H9 (cell line): ENCODE measurements at regions not wholly inside any gene's neighbourhood (a gene's known extent, or its start where the extent isn't known, plus 50 kb on each side); places are given as distances from the start of the nearest gene placed in this dataset.
A peak's percentile ranks its signal among the peaks of the same experiment; 100 is the strongest.

ENCODE experiments used
- DNase-seq: peaks from one replicate; pipeline ENCODE4 v3.0.0-alpha.2; 2017
- H2AFZ ChIP-seq: one replicate; pipeline ENCODE4 v1.6.1; 2013; ENCODE audit warnings: mild to moderate bottlenecking, low read length, control low read depth, moderate library complexity
- H2AK5ac ChIP-seq: 2 replicates; pipeline ENCODE4 v1.6.1; 2013; ENCODE audit warnings: low read length, control low read depth, mixed read lengths; ENCODE audit not compliant: insufficient read length
- H2BK120ac ChIP-seq: one replicate; pipeline ENCODE4 v1.6.1; 2013; ENCODE audit warnings: low read depth, mild to moderate bottlenecking, low read length, control low read depth, inconsistent platforms; ENCODE audit not compliant: poor library complexity, severe bottlenecking
- H2BK12ac ChIP-seq: 2 replicates; pipeline ENCODE4 v1.6.1; 2013; ENCODE audit warnings: low read length, control low read depth, mixed read lengths, low read depth; ENCODE audit not compliant: insufficient read length
- H2BK15ac ChIP-seq: 2 replicates; pipeline ENCODE4 v1.6.1; 2013; ENCODE audit warnings: low read depth, low read length, control low read depth
- H2BK20ac ChIP-seq: one replicate; pipeline ENCODE4 v1.6.1; 2013; ENCODE audit warnings: low read depth, mild to moderate bottlenecking, low read length, control low read depth, inconsistent platforms; ENCODE audit not compliant: poor library complexity, severe bottlenecking
- H2BK5ac ChIP-seq: 2 replicates; pipeline ENCODE4 v1.6.1; 2013; ENCODE audit warnings: low read length, control low read depth, mixed read lengths; ENCODE audit not compliant: insufficient read length
- H3K14ac ChIP-seq: 2 replicates; pipeline ENCODE4 v1.6.1; 2013; ENCODE audit warnings: low read length, control low read depth; ENCODE audit not compliant: insufficient read depth
- H3K18ac ChIP-seq: 2 replicates; pipeline ENCODE4 v1.6.1; 2013; ENCODE audit warnings: low read depth, mild to moderate bottlenecking, mixed read lengths, low read length, control low read depth; ENCODE audit not compliant: insufficient read length
- H3K23ac ChIP-seq: 2 replicates; pipeline ENCODE4 v1.6.1; 2013; ENCODE audit warnings: low read length, control low read depth, mixed read lengths, low read depth; ENCODE audit not compliant: insufficient read length
- H3K23me2 ChIP-seq: 2 replicates; pipeline ENCODE4 v1.6.1; 2013; ENCODE audit warnings: low read depth, mild to moderate bottlenecking, mixed read lengths, low read length, control low read depth; ENCODE audit not compliant: insufficient read length, poor library complexity, severe bottlenecking
- H3K27ac ChIP-seq: 2 replicates; pipeline ENCODE4 v1.5.1; 2013; ENCODE audit warnings: low read length, control low read depth, mixed read lengths, low read depth; ENCODE audit not compliant: insufficient read length
- H3K27me3 ChIP-seq: 2 replicates; pipeline ENCODE4 v1.6.1; 2013; ENCODE audit warnings: low read length, control low read depth, inconsistent platforms; ENCODE audit not compliant: insufficient read depth
- H3K4ac ChIP-seq: 2 replicates; pipeline ENCODE4 v1.6.1; 2013; ENCODE audit warnings: low read depth, mild to moderate bottlenecking, control low read depth, inconsistent platforms, low read length, moderate library complexity
- H3K4me1 ChIP-seq: 2 replicates; pipeline ENCODE4 v1.6.1; 2013; ENCODE audit warnings: low read length, control low read depth, inconsistent platforms; ENCODE audit not compliant: insufficient read depth
- H3K4me2 ChIP-seq: 2 replicates; pipeline ENCODE4 v1.6.1; 2013; ENCODE audit warnings: low read length, control low read depth, mixed read lengths; ENCODE audit not compliant: insufficient read length, insufficient read depth
- H3K56ac ChIP-seq: 2 replicates; pipeline ENCODE4 v1.6.1; 2013; ENCODE audit warnings: low read depth, mild to moderate bottlenecking, mixed read lengths, low read length, control low read depth; ENCODE audit not compliant: insufficient read length
- H3K79me1 ChIP-seq: 2 replicates; pipeline ENCODE4 v1.6.1; 2013; ENCODE audit warnings: low read depth, mild to moderate bottlenecking, moderate library complexity, low read length, control low read depth, inconsistent platforms; ENCODE audit not compliant: insufficient read depth, poor library complexity, severe bottlenecking
- H3K79me2 ChIP-seq: 2 replicates; pipeline ENCODE4 v1.6.1; 2013; ENCODE audit warnings: low read length, control low read depth, inconsistent platforms; ENCODE audit not compliant: insufficient read depth
- H3K9ac ChIP-seq: 2 replicates; pipeline ENCODE4 v1.6.1; 2013; ENCODE audit warnings: low read length, control low read depth, mixed read lengths; ENCODE audit not compliant: insufficient read length; ENCODE audit errors: extremely low read depth
- H3K9me3 ChIP-seq: one replicate; pipeline ENCODE4 v1.6.1; 2013; ENCODE audit warnings: low read depth, low read length, inconsistent platforms; ENCODE audit not compliant: control insufficient read depth
- H3T11ph ChIP-seq: one replicate; pipeline ENCODE4 v1.6.1; 2013; ENCODE audit warnings: mild to moderate bottlenecking, low read length, control low read depth, inconsistent platforms
- H4K20me1 ChIP-seq: one replicate; pipeline ENCODE4 v1.6.1; 2013; ENCODE audit not compliant: control insufficient read depth, insufficient read length, insufficient read depth
- H4K5ac ChIP-seq: 2 replicates; pipeline ENCODE4 v1.6.1; 2013; ENCODE audit warnings: low read depth, mild to moderate bottlenecking, mixed read lengths, low read length, control low read depth; ENCODE audit not compliant: insufficient read length
- H4K8ac ChIP-seq: replicated peaks from 2 replicates; pipeline ENCODE4 v1.6.1; 2013; ENCODE audit warnings: low read length, control low read depth, mixed read lengths, low read depth; ENCODE audit not compliant: insufficient read length
- H4K91ac ChIP-seq: 2 replicates; pipeline ENCODE4 v1.6.1; 2013; ENCODE audit warnings: low read depth, mild to moderate bottlenecking, moderate library complexity, mixed read lengths, low read length, control low read depth; ENCODE audit not compliant: insufficient read length
- H3K27ac Mint-ChIP-seq, 3 experiments: 2 replicates in 2 of 3; 3 replicates in 1 of 3; pipeline ENCODE4 v1.8.0; 2020 to 2021; ENCODE audit warnings: mixed read lengths in 3 of 3, mild to moderate bottlenecking in 1 of 3, moderate library complexity in 1 of 3
- H3K27me3 Mint-ChIP-seq: 2 replicates; pipeline ENCODE4 v1.8.0; 2021; ENCODE audit warnings: low read depth, mild to moderate bottlenecking, moderate library complexity, mixed read lengths
- H3K36me3 Mint-ChIP-seq, 3 experiments: 2 replicates in 2 of 3; 3 replicates in 1 of 3; pipeline ENCODE4 v1.8.0; 2020 to 2021; ENCODE audit warnings: low read depth in 3 of 3, mixed read lengths in 3 of 3; ENCODE audit not compliant: insufficient read depth in 1 of 3
- H3K4me1 Mint-ChIP-seq, 2 experiments: 2 replicates each; pipeline ENCODE4 v1.8.0; 2020; ENCODE audit warnings: mixed read lengths in 2 of 2
- H3K4me3 Mint-ChIP-seq, 2 experiments: 2 replicates in 1 of 2; 3 replicates in 1 of 2; pipeline ENCODE4 v1.8.0; 2020 to 2021; ENCODE audit warnings: mild to moderate bottlenecking in 2 of 2, mixed read lengths in 2 of 2, moderate library complexity in 1 of 2
- H3K9me3 Mint-ChIP-seq, 2 experiments: 2 replicates in 1 of 2; 3 replicates in 1 of 2; pipeline ENCODE4 v1.8.0; 2020; ENCODE audit warnings: mild to moderate bottlenecking in 2 of 2, mixed read lengths in 2 of 2, moderate library complexity in 1 of 2
- CTCF ChIP-seq: fragments of 200-600 bp; sonication (generic); conservative IDR thresholded peaks from 3 replicates; pipeline ENCODE4 v1.8.0; 2021; ENCODE audit warnings: antibody characterized with exemption, mild to moderate bottlenecking
- WGBS: extraction: QIAGEN DNeasy Blood & Tissue Kit; methylation state at CpG from one replicate; pipeline ENCODE4 v1.1.7; 2013; ENCODE audit warnings: missing lambda C conversion rate, low lambda C conversion rate, mixed read lengths; ENCODE audit not compliant: insufficient read length; ENCODE audit errors: extremely low coverage; 5-methylcytosine and 5-hydroxymethylcytosine counted together

GRCh38 chr16:5917436-5918195 lies 820.0 kb upstream of the EEF2KMT start:
- H4K91ac ChIP-seq = no peak overlapping the region
- H3K27ac ChIP-seq = no peak overlapping the region
- H3K4me1 Mint-ChIP-seq = peaks cover 31 to 42% of the 10 kb centered on the region in 2 experiments
- H3K27ac Mint-ChIP-seq = peak overlapping the region in 1 of 3 experiments; percentile 68; a peak in 1 of 7 replicates
- H3T11ph ChIP-seq = no peak overlapping the region
- no peaks in the 10 kb centered on the region; the same call in 1 of the 2 replicates for H3K27me3 ChIP-seq
- H3K4ac ChIP-seq = no peak overlapping the region
- H3K79me1 ChIP-seq = no peaks in the 10 kb centered on the region
- no peak overlapping the region for H2BK20ac ChIP-seq
- no peak overlapping the region for H3K9ac ChIP-seq
- TF ChIP-seq CTCF = no peak
- peaks cover 9% of the 10 kb centered on the region; the same call in 1 of the 2 replicates for H3K4me1 ChIP-seq
- no peak overlapping the region for H2AFZ ChIP-seq
- no peak overlapping the region for H3K4me3 Mint-ChIP-seq
- H2BK5ac ChIP-seq = no peak overlapping the region
- H3K9me3 Mint-ChIP-seq = no peaks in the 10 kb centered on the region; a peak in 1 of 5 replicates
- no peak overlapping the region for H3K56ac ChIP-seq
- H3K23ac ChIP-seq = no peak overlapping the region
- H3K23me2 ChIP-seq = no peaks in the 10 kb centered on the region
- no peak overlapping the region for H4K5ac ChIP-seq
- no peaks in the 10 kb centered on the region for H4K20me1 ChIP-seq
- no peak overlapping the region for H4K8ac ChIP-seq
- no peak overlapping the region for H2BK12ac ChIP-seq
- H3K9me3 ChIP-seq = no peaks in the 10 kb centered on the region
- no peak overlapping the region for H2AK5ac ChIP-seq
- no peak overlapping the region for H3K14ac ChIP-seq
- H3K36me3 Mint-ChIP-seq = no peaks in the 10 kb centered on the region
- WGBS = no CpG with 5 or more reads among the region's 14 CpGs
- no peak overlapping the region for H2BK15ac ChIP-seq
- DNase-seq = no peak
- no peaks in the 10 kb centered on the region for H3K79me2 ChIP-seq
- H3K18ac ChIP-seq = no peak overlapping the region
- peaks cover 19% of the 10 kb centered on the region for H3K27me3 Mint-ChIP-seq
- H2BK120ac ChIP-seq = no peak overlapping the region
- H3K4me2 ChIP-seq = no peak overlapping the region
